GM19438 (cell line): ENCODE measurements at regions not wholly inside any gene's neighbourhood (a gene's known extent, or its start where the extent isn't known, plus 50 kb on each side); places are given as distances from the start of the nearest gene placed in this dataset.

ENCODE experiments used
- ATAC-seq: cut with Tn5 transposase; IDR thresholded peaks from one replicate; pipeline ENCODE4 v1.9.1; 2021; ENCODE audit warnings: low read depth; ENCODE audit not compliant: unreplicated experiment

GRCh38 chr2:15034860-15035259 lies 402.3 kb downstream of the LRATD1 start:
- ATAC-seq = no peak

GRCh38 chr2:15038366-15039364 lies 406.1 kb downstream of the LRATD1 start:
- ATAC-seq = no peak

- no peak for ATAC-seq
Observed at GRCh38 chr2:15040429-15041084, 408.0 kb downstream of the LRATD1 start.

- no peak for ATAC-seq
Observed at GRCh38 chr2:15041429-15041837, 408.9 kb downstream of the LRATD1 start.

- ATAC-seq = no peak
Observed at GRCh38 chr2:15042801-15043217, 410.3 kb downstream of the LRATD1 start.

- no peak for ATAC-seq
Observed at GRCh38 chr2:15043336-15044058, 411.0 kb downstream of the LRATD1 start.

GRCh38 chr2:15045054-15045453 lies 412.5 kb downstream of the LRATD1 start:
- ATAC-seq = no peak

GRCh38 chr2:15047184-15047583 lies 414.7 kb downstream of the LRATD1 start:
- no peak for ATAC-seq

GRCh38 chr2:15048000-15048399 lies 415.5 kb downstream of the LRATD1 start:
- no peak for ATAC-seq

GRCh38 chr2:15049096-15049993 lies 416.8 kb downstream of the LRATD1 start:
- ATAC-seq = no peak

- no peak for ATAC-seq
Observed at GRCh38 chr2:15050483-15050882, 418.0 kb downstream of the LRATD1 start.

- ATAC-seq = no peak
Observed at GRCh38 chr2:15053542-15053941, 421.0 kb downstream of the LRATD1 start.

GRCh38 chr2:15058015-15058720 lies 425.7 kb downstream of the LRATD1 start:
- no peak for ATAC-seq

- no peak for ATAC-seq
Observed at GRCh38 chr2:15058721-15059157, 426.2 kb downstream of the LRATD1 start.

- ATAC-seq = no peak
Observed at GRCh38 chr2:15059870-15060512, 427.5 kb downstream of the LRATD1 start.

- ATAC-seq = no peak
Observed at GRCh38 chr2:15061268-15061667, 428.8 kb downstream of the LRATD1 start.

GRCh38 chr2:15066138-15066537 lies 433.6 kb downstream of the LRATD1 start:
- ATAC-seq = no peak

- no peak for ATAC-seq
Observed at GRCh38 chr2:15069149-15069548, 436.6 kb downstream of the LRATD1 start.

GRCh38 chr2:15072836-15073235 lies 440.3 kb downstream of the LRATD1 start:
- ATAC-seq = no peak
